ENCODE measurements at regions not wholly inside any gene's neighbourhood (a gene's known extent, or its start where the extent isn't known, plus 50 kb on each side); places are given as distances from the start of the nearest gene placed in this dataset.

- TF ChIP-seq MYNN (tag by site-specific recombination; IDR thresholded peaks at IDR 0.05; ENCODE audit: borderline replicate concordance) = no peak
- no peak for TF ChIP-seq ZNF266 (tag by site-specific recombination; IDR thresholded peaks at IDR 0.05; ENCODE audit: low read depth)
- no peak for TF ChIP-seq SALL2 (tag by site-specific recombination; IDR thresholded peaks at IDR 0.05; ENCODE audit: borderline replicate concordance)
- TF ChIP-seq PRDM6 (tag by site-specific recombination; IDR thresholded peaks at IDR 0.05) = no peak
- no peak for TF ChIP-seq ZBTB11 (tag by site-specific recombination; conservative IDR thresholded peaks at IDR 0.05; ENCODE audit: low read depth)
- TF ChIP-seq, protein P1, sequence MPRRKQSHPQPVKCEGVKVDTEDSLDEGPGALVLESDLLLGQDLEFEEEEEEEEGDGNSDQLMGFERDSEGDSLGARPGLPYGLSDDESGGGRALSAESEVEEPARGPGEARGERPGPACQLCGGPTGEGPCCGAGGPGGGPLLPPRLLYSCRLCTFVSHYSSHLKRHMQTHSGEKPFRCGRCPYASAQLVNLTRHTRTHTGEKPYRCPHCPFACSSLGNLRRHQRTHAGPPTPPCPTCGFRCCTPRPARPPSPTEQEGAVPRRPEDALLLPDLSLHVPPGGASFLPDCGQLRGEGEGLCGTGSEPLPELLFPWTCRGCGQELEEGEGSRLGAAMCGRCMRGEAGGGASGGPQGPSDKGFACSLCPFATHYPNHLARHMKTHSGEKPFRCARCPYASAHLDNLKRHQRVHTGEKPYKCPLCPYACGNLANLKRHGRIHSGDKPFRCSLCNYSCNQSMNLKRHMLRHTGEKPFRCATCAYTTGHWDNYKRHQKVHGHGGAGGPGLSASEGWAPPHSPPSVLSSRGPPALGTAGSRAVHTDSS (tag by site-specific recombination; IDR thresholded peaks at IDR 0.05) = no peak
- TF ChIP-seq CTCF (tag by site-specific recombination; IDR thresholded peaks at IDR 0.05) = no peak
- no peak for TF ChIP-seq KLF1 (tag by site-specific recombination; IDR thresholded peaks at IDR 0.05)
Measured at GRCh38 chr2:238601433-238602222, 174.9 kb downstream of the ASB1 start.
